Activated CD4-positive, alpha-beta T cell treated with anti-CD3 and anti-CD28 coated beads, Interleukin-2, amount 50 U/mL, for 1 hour (primary cell): ENCODE measurements at regions not wholly inside any gene's neighbourhood (a gene's known extent, or its start where the extent isn't known, plus 50 kb on each side); places are given as distances from the start of the nearest gene placed in this dataset.
"Not testable (repeated sequence)": the region's sequence is repeated elsewhere in the genome, so short reads cannot be mapped to it uniquely, and the experiment has no call there.

Experiments
- DNase-seq: peaks from one replicate; pipeline ENCODE4 v3.0.0-alpha.2; 2020

DNA sequence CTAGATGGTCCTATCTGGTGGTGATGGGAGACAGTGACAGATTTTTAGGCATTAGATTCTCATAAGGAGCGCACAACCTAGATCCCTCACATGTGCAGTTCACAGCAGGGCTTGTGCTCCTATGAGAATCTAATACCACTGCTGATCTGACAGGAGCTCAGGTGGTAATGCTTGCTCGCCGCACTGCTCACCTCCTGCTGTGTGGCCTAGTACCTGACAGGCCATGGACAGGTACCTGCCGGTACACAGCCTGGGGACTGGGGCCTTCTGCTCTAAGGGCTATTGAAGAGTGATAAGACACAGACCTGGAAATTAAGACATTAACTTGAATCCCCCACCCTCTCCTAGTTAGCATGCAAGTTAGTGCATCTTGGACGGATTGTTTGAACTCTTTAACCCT is 64.4 kb downstream of the KLRB1 start:
- not testable (repeated sequence) for DNase-seq

- DNase-seq = not testable (repeated sequence)
Observed at GRCh38 chr12:9542827-9543226, 64.9 kb downstream of the KLRB1 start.

DNA sequence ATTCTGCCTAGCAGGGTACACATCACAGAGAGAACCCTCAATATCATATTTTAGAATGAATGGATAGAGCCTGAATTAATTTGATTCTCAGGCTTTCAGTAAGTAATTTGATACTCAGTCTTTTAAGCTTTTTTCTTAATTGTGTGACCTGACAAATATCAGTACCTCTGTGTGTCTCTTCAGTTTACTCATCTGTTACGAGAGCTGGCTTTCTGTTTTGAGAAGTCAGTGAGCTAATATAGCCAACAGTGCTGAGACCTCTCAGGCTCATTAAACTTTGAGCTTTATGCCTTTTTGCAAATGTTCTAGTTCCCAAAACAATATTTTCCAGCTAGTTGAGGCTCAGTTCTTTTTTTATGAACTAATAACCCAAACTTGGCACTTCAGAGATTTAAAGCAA is 91.8 kb downstream of the KLRB1 start:
- not testable (repeated sequence) for DNase-seq

DNA sequence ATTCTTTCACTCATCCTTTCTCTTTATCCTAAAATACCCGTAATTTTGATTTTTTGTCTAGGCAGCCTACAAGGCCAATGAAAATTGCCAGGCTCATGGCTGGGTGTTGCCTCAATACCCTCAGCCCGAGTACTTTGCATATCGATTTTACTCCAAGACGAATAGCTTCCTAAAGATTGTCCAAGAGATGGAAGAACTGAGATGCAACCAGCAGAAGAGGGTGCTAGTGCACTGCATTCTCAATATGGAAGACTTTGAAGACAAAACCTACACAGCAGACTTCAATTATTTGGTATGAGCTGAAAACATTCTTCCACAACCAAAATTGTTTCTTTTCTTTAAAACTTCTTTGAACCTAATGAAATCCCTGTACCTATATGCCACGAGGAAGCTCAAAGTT is 95.0 kb downstream of the KLRB1 start:
- DNase-seq = not testable (repeated sequence)

DNA sequence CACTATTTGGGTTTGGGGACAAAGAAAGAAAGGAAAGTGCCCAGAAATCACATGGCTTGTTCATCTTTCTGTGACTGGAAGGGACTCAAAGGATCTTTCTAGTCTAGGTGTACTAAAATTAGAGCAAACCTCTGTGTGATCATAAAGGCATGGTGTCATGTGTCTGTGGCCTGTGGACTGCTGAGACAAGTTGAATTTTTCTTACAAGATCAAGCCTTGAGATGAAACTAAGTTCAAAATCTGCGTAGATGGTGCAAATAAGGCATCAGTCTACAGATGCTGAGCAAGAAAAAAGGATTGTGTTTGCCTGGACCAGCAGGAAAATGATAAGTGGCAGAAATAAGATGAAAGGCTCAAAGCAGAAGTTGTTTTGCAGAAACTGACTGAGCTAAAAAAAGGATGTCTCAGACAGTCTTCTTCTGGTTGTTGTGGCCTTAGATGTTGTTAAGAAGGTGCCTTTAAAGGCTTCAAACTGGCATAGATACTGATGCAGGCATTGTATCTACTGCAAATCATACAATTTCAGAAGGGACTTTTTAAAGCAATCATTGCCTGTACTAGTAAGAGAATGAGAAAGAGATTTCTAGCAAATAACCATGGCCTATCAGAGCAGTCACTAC is 97.2 kb downstream of the KLRB1 start:
- not testable (repeated sequence) for DNase-seq

DNA sequence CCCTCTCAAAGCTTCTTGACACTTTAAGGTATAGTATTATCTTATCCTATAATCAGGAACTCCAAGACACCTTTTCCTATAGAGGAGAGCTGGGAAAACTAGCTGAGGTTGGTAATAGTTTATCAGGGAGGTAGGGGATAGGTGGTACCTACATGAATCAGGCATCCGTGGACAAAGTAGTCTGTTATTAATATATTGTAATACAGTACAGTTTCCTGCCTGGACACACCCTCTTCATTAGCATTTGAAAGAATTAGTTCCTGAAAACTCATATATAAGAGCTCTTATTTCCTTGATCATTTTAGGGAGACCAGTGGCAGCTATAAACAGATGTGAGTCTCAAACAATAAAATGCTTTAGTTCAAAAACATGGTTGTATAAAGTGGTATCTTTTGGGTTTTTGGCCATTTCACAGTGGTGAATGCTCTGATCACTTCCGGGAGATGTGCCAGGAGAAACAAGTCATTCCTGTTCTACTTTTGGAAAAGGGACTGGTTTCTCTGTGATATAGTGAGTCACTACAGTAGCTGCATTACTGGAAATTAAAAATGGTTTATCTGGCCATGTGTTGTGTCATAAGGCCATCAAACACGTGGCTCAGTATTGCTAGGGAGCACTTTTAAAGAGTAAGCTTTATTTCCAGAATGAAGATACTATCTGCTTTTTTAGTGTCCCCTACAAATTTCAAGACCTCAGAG is 98.1 kb downstream of the KLRB1 start:
- no peak for DNase-seq

GRCh38 chr12:9506746-9507145 is 101.0 kb downstream of the KLRB1 start:
- DNase-seq = no peak

- not testable (repeated sequence) for DNase-seq
Observed at GRCh38 chr12:9503384-9503783, 104.3 kb downstream of the KLRB1 start.

DNA sequence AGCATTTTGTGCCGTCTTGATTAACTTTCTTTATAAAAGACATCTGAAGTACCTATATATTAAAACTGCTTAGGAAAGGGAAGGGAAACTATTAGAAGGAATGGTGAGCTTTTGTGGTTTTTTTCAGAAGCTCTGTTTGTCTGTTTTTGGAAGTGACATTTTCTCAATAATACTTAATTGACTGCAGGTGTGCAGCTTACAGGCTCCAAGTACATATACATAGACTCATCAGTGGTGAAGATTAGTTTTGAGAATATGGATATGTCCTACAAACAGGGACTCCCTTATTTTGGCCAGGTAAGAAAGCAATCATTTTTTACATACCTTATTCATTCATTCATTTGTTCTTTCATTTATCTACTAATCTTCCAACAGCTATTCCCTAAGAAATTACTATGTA is 104.9 kb downstream of the KLRB1 start:
- not testable (repeated sequence) for DNase-seq

GRCh38 chr12:9493325-9493724 is 114.4 kb downstream of the KLRB1 start:
- DNase-seq = not testable (repeated sequence)

DNA sequence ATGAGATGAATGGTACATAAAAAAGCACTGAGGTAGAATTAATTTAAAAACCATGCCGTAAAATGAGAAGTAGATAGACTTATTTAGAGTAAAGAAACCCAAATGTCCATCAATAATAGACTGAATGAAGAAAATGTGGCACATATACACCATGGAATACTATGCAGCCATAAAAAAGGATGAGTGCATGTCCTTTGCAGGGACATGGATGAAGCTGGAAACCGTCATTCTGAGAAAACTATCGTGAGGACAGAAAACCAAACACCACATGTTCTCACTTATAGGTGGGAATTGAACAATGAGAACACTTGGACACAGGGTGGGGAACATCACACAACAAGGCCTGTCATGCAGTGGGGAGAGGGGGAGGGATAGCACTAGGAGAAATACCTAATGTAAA is 126.4 kb downstream of the KLRB1 start:
- DNase-seq = not testable (repeated sequence)

DNA sequence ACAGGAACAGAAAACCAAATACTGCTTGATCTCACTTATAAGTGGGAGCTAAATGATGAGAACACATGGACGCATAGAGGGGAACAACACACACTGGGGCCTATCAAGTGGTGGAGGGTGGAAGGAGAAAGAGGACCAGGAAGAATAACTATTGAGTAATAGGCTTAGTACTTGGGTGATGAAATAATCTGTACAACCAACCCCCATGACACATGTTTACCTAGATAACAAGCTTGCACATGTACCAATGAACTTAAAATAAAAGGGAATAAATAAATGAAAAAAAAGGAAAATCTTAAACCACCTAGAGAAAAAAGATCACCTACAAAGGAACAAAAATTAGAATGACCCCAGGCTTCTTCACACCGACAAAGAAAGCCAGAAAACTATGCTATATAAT is 133.5 kb downstream of the KLRB1 start:
- DNase-seq = not testable (repeated sequence)

GRCh38 chr12:9473638-9474037 is 134.1 kb downstream of the KLRB1 start:
- DNase-seq = not testable (repeated sequence)

GRCh38 chr12:9471501-9471900 is 136.2 kb downstream of the KLRB1 start:
- not testable (repeated sequence) for DNase-seq

DNA sequence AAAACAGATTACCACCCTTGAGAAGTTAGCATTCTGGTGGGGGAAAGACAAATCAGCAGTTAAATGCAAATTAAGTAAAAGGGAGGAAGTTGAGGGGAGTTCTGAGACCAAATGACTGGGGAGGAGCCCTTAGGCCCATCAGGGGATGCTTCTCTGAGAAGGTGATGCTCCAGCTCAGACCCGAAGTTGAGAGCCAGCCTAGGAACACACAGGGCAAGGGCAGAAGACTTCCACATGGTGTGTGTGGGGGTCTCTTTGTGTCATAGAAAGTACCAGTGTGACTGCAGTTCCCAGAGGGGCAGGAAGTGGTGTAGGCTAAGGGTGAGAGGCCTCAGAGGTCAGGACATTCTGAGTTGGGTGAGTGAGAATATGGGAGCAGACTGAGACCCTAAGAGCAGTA is 137.3 kb downstream of the KLRB1 start:
- not testable (repeated sequence) for DNase-seq

DNA sequence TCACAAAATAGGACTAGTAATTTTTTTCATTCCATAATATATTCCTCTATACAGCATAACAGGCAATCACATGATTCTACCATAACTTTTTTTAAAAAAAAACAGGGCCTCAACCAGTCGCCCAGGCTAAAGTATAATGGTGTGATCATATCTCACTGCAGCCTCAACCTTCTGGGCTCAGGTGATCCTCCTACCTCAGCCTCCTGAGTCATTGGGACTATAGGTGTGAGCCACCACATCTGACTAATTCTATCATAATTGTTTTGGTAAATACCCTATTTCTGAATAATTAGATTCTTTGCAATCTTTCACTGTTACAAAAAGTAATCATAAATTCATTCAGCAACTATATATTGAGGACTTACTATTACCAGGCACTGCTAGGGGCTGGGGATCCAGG is 137.8 kb downstream of the KLRB1 start:
- DNase-seq = not testable (repeated sequence)

DNA sequence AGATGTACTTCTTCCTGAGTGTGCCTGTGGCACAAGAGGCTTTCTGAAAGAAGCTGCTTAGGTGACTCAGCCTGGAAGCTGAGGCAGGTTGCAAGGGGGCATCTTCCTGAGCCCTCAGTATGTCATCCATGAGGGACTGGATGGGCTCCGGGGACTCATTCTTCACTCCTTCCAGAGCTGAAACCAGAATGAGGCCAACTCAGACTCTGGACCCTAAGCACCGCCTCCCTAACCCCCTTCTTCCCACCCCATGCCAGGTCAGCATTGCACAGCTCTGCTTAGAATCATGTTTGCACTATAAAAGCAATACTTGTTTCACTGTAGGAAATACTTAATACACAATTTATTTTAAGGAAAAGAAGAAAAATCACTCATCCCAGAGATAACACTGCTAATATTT is 138.3 kb downstream of the KLRB1 start:
- DNase-seq = not testable (repeated sequence)

DNA sequence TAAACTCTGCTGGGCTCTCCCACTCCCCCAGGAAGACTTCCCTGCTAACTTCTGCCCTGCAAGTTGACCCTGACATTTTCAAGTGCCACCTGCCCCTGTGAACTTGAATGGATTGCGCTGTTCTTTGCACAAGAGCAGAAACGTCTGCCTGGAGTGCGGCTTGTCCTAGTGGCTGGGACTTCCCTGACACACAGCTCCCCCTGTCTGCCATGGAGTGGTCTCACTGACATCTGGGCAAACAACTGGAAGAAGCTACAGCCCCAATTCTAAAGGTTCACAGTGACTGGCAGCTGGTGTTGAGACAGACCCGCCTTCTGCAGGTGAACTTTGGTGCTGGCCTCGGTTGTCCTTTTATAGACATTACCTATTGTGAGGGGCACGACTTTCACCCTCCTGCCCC is 138.7 kb downstream of the KLRB1 start:
- DNase-seq = peak; percentile 18

- not testable (repeated sequence) for DNase-seq
Observed at GRCh38 chr12:9468144-9468543, 139.6 kb downstream of the KLRB1 start.

DNA sequence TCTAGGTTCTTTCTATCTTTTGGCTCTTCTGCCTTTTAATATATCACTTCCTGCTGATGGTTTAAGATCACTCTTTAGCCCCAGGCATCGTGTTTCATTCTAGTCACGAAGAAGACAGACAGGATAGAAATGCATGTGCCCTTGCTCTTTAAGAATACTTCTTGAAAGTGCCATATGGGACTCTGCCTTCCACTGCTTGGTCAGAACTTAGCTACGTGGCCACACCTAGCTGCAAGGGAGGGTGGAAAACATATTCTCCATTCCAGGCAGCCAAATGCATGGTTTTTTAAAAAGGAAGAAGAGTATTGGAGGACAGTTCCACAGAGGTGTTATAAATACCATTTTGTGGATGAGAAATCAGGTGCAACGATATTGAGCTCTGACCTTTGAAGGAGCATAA is 143.3 kb downstream of the KLRB1 start:
- DNase-seq = no peak

- DNase-seq = not testable (repeated sequence)
Observed at GRCh38 chr12:9455516-9455915, 152.2 kb downstream of the KLRB1 start.

DNA sequence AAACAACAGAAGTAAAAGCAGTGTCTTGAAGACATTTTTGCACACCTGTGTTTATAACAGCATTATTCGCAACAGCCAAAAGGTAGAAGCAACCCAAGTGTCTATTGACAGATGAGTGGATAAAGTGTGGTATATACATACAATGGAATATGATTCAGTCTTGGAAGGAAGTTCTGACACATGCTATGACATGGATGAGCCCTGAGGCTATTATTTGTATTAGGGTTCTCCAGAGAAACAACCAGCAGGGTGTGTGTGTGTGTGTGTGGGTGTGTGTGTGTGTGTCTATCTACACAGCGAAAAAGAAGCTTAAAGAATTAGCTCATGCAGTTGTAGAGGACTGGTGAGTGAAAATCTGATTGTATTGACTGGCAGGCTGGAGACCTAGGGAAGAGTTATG is 153.7 kb downstream of the KLRB1 start:
- DNase-seq = not testable (repeated sequence)

- DNase-seq = peak; percentile 13
Observed at GRCh38 chr12:9450127-9450567, 157.6 kb downstream of the KLRB1 start.

DNA sequence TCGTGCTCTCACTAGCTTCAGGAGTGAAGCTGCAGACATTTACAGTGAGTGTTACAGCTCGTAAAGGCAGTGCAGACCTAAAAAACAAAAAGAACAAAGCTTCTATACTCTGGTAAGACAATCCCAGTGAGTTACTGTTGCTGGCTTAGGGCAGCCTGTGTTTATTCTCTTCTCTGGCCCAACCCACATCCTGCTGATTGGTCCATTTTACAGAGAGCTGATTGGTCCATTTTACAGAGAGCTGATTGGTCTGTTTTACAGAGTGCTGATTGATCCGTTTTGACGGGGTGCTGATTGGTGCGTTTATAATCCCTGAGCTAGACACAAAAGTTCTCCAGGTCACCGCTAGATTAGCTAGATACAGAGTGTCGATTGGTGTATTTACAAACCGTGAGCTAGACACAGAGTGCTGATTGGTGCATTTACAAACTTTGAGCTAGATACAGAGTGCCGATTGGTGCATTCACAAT is 158.0 kb downstream of the KLRB1 start:
- not testable (repeated sequence) for DNase-seq
